ENCODE measurements at regions not wholly inside any gene's neighbourhood (a gene's known extent, or its start where the extent isn't known, plus 50 kb on each side); places are given as distances from the start of the nearest gene placed in this dataset.

DNA sequence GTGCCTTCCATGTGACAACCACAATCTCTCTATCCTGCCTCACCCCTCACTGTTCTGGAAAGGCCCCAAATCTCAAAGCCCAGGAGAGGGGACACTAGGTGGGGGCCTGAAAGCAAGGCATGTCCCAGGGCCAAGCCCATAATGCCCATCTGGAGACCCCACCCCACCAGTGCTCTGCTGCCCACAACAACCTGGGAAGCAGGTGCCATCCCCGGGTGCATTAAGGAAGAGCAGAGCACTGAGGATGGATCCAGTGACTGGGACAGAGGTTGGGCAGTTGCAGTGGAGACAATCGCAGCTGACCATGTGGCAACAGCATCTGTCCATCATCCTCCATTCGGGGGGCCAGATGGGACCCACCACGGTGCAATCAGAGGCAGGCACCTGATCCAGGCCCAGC is 106.2 kb upstream of the PRR20G start:
- no peak for DNase-seq

DNA sequence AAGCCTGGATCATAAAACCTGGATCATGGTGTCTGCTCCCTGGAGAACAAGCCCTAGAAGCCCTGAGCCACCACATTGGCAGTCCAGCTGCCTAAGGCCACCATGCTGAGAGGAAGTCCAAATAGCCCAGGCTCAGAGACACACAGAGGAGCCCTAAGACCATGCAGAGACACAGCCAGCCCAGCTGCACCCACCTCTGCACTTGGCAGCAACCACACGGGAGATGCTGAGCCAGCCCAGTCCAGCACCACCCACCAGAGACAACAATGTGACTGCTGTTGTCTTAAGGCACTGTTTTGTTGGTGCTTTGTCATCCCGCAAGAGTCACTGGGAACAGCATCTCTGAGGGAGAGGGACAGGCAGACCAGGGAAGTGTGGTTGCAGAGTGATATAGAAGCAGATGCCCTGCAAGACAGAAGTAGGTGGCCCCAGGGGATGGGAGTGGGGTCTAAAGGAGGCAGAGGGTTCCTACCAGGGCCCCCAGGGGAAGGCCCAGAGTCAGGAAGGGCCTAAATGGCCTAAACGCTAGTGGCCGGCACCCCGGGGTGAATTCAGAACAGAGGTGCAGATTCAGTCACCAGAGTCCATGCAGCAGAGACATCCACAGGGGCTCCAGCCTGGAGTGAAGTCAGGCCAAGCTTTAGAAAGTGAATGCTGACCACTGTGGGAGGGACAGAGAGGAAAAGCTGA is 105.4 kb upstream of the PRR20G start:
- no peak for DNase-seq

DNA sequence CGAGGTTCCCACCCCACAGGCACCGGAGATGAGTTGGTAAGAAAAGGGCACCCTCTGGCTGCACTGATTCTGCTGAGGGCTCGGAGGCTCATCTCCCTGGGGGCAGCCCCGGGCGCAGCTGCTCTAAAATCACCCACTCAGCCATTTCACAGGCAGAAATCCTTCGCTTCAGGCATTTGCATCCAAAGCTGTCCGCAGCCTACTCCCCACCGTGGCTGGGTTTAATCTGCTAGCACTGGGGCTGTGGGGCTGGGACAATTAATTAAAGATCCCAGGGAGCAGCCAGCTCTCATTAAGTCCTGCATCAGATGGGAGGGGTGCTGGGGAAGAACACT is 104.3 kb upstream of the PRR20G start:
- DNase-seq = peak; percentile 19

DNA sequence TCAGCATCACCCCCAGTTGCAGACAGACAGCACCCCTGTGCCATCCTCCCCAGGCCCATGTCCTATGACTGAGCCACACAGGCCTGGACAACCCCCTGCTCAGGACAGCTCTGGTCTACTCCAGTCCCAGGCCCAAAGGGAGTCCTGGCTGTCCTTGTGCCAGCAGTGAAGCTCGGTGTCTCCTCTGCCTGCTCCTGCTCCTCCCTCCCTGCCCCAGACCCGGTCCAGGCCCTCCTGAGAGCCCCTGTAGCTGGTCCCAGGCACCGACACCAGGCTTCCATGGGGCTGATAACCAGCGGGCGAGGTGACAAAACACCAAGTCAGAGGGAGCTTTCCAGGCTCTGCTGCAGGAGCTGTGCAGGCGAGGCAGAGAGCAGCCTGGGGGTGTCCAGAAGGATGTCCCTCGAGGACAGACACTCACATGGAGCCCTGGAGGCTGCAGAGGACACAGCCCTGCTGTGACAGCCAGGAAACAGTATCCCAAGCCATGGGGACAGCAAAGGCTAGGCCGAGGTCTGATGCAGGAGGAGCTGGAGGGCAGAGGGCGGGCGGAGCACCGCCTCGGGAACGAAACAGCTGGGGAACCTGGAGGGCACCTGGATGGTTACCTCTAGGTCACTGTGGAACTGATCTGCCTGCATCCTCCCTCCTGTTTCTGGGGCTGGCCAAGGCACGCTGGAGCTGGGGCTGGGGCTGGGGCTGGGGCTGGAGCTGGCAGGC is 103.8 kb upstream of the PRR20G start:
- DNase-seq = no peak

DNA sequence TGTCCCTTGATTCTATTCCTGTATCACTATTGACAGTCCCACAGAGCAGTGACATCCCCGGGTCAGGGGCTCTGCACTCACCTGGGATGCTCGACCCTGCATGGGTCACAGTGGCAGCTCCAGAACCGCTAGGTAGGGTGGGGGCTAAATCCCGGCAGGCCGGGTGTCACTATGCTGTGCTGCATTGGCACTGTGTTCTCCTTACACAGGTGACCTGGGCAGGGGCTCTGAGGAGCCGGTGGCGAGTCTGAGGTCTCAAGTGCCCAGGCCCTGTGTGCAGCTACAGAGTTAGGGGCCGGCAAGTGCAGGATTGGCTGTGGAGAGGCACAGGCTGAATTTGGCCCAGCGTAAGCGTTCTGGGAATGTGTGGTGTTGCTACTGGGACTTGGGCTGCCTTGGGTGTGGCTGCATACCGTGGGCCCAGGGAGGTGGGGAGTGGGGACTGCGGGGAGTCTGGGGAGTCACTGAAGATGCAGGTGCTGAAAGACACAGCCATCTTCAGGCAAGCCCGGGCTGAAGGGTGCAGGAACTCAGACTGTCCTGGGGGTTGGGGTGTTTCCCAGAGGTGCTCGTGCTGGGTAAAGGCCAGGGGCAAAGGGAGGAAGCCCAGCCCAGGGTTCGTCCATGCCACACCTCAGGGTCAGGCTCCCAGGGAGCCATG is 102.6 kb upstream of the PRR20G start:
- DNase-seq = no peak

DNA sequence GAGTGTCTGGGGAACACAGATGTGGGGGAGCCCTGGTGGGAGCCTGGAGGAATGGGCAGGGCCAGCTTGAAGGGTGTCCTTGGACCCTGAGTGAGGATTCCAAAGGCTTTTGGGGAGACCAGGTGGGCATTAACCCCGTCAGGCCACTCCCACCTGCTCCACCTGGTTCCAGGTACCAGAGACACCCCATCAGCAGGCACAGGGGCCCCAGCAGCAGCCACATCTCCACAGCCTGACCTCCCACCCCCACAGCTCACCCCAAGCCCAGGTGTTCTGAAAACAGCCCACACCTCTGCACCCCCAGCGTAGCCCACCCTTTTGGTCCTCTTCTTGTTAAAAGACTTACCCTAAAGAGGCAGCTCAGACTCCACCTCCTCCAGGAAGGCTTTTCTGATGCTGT is 102.1 kb upstream of the PRR20G start:
- DNase-seq = no peak

DNA sequence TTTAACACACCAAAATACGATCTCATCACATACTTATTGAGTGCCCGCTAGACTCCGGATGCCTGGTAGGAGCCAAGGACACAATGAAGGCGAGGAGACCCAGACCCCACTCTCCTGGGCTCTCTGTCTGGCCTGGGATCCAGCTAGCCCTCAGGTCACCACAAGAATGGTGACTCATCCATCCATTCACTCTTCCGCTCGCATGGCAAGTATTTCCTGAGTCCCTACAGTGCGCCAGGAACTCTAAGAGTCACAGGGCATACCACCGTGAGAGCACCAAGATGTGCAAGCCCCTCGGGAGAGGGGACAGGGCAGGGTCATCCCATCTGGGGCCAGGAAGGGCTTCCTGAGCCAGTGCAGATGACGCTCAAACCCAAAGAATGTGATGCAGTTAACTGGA is 101.6 kb upstream of the PRR20G start:
- DNase-seq = no peak

DNA sequence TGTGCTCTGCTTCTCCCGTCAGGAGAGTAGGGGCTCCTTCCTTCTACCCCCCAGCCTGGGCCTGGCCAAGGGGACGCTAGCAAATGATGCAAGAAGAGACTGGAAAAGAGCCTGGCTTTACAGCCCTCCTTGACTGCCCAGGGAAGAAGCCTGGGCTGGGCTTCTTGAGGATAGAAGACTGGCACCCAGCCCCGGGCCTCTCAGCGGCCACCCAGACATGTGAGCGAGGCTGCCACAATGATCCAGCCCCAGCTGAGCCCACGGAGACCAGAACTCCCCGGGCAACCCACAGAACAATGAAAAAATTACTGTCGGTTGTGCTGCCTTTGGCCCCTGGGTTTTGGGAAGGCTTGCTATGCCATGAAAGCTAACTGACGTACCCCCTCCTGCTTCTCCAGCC is 100.6 kb upstream of the PRR20G start:
- DNase-seq = no peak

DNA sequence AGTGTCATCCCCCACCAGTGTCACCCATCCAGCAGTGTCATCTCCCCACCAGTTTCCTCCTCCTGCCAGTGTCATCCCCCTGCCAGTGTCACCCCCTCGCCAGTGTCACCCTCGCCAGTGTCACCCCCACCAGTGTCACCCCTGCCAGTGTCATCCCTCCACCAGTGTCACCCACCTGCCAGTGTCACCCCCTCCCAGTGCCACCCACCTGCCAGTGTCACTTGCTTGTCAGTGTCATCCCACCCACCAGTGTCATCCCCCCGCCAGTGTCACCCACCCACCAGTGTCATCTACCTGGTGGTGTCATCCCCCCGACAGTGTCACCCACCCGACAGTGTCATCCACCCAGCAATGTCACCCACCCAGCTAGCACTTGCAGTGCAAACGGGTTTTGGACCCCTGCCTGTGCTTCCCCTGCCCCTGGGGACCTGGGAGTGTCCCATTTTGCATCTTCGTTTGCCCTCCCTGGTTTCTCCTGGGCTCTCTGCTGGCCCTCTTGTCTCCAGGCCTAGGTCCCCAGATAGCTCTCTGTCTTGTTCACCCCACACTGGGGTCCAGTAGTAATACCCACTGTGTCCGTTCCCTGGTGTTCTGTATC is 99.8 kb upstream of the PRR20G start:
- DNase-seq = no peak

DNA sequence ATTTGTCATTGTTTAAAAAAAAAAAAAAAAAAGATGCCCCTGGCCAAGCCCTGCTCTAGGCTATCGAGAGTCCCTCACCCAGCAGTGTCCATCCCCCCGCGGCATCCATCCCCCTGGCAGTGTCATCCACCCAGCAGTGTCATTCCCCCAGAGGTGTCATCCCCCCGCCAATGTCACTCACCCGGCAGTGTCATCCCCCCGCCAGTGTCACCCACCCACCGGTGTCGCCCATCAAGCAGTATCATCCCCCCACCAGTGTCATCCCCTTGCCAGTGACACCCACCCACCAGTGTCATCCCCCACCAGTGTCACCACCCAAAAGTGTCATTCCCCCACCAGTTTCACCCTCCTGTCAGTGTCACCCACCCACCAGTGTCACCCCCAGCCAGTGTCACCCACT is 99.3 kb upstream of the PRR20G start:
- DNase-seq = no peak

DNA sequence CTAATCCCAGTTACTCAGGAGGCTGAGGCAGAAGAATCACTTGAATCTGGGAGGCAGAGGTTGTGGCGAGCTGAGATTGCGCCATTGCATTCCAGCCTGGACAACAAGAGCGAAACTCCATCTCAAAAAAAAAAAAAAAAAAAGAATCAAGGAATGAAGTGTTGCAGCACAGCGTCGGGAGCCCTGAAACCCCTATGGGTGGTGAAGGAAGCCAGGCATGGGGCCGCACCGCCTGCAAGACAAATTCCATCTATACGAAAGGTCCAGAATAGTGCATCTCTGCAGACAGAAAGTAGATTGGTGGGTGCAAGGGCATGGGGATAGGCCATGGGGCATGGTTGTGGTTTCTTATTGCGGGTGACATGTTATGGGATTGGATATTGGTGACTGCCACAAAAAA is 98.6 kb upstream of the PRR20G start:
- DNase-seq = no peak

DNA sequence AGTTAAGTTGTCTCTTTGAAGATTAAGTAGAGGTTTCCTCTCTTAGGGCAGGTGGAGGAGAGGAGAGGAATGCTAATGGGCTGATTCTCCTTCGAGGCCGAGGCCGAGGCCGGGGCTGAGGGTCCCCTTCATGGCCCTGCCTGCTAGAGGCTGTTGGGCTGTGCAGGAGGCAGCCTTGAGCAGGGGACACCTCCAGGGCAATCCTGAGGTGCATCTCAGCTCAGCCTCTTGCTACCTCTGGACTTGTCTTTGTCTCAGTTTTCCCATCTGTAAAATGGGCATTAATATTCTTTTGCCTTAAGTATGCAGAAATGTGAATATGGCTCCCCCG is 97.7 kb upstream of the PRR20G start:
- no peak for DNase-seq

DNA sequence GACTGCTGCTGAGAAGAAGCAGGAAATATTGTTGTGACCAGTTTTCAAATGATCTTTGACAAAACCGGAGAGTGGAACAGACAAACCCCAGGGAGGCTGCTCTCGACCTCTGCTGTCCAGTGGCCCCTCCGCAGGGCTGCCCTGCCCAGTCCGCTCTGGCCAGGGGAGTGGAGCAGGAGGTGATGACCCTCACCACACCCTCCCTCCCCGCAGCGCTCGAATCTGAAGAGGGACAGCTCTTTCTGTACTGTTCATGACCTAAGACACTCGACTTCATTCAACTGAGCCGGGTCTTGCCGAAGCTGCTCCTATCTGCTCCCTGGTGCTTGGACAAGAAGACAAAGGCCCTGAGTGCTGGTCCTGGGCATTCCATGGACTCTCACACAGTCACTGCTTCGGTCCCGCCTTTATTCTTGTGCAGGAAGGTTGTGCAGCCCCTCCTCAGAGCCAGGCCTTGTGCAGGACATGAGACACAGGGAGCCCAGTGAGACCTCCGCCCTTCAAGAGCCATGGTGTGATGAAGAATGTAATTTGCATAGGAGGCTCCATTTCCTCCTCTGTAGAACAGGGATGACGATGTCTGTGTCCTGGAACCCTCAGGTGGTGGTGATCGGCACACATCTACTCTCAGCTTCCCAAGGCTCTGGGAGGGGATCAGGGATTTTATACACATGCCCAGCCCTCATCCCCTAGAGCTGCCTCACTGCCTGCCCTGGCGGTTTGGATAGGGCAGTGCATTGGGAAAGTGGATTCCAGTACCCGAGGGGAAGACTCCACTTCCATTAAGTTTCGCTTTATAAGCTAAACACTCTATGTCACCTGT is 97.1 kb upstream of the PRR20G start:
- no peak for DNase-seq

DNA sequence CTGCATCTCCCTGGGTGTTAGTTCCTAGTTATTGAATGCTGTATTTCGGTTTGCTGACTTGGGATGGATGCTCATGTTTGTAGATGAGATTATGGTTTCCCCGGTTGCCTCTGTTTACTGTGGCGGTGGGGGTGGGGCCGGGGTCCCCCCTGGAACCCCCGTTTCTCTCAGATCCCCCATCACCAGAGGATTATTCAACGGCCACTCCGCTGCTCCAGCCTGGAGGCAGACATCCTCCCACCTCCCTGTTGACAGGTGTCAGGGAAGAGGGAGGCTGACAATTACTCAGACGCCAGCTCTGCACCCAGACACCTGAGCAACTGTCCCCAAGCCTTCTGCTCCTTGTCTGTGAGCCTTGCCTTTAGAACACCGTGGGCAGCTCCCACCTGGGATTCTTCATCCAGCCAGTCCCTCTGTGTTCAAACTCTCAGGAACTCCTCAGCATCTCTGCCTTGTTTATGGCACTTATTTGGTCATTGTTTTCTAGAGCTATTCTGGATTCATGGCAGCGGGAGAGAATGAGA is 95.9 kb upstream of the PRR20G start:
- no peak for DNase-seq

DNA sequence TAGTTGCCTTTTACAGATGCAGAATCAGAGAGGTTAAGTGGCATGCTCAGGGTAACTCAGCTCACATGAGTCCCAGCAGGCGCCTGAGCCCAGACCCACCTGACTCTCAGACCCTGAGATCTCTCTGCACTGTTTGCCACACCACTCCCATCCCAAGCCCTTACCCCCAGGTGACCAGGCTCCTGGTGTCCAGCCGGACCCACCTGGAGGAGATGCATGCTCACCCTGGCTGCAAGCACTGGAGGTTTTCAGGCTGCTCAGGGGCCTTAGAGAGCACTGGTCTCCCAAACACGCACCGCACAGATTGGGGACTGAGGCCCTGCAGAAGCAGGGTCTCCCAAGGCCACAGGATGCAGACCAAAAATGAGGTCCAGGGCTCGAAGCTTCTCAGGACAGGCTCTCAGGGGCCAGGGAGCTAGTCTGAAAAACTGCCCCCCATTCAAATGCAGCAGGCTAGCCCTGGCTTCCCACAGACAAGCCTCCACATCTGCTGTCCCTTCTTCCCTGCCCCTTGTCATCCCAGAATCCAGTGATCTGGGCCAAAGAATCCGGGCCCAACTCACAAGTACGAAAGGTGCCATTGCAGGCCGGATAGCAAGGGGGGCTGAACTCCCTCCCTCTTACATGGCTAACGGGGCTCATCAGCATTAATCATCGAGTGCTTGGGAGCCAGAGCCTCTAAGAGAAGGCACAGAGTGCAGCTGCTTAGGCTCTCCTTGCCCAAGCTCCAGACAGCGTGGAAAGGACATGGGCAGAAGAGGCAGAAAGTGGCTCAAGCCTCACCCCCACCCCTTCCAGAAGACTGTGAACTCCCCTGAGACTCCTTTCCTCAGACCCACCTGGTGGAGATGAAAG is 90.2 kb upstream of the PRR20G start:
- no peak for DNase-seq

DNA sequence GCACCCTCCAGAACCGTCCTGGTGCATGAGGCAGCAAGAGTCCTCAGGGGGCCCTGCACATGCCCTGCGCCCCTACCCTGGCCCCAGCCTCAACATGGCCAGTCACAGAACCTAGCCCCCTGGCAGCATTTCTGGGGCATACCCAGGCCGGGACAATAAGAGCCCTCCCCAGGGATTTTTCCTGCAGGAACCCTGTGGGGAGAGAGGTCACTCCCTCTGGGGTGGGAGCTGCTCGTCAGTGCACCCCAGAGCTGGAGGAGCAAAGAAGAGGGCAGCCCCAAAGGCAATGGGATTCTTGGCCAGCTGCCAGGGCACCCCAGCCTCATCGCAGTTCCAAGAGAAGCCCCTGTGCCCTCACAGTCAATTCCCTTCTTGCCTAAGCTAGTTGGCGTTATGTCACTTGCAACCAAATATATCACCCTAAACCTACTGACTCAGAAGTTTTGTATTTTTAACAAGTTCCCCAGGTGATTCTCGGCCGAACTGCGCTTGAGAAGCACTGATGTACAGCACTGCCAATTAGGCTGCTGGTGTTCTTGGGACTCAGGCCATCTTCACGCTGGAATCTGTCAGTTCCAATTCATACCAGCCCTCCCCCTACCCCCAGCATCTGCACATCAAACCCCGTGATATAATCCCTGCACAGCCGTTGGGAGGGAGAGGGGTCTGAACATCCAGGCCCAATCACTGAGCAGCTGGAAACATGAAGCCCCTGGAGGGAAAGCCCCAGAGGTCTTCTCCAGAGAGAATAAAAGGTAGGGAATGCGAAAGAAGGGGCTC is 87.5 kb upstream of the PRR20G start:
- DNase-seq = peak; percentile 39

DNA sequence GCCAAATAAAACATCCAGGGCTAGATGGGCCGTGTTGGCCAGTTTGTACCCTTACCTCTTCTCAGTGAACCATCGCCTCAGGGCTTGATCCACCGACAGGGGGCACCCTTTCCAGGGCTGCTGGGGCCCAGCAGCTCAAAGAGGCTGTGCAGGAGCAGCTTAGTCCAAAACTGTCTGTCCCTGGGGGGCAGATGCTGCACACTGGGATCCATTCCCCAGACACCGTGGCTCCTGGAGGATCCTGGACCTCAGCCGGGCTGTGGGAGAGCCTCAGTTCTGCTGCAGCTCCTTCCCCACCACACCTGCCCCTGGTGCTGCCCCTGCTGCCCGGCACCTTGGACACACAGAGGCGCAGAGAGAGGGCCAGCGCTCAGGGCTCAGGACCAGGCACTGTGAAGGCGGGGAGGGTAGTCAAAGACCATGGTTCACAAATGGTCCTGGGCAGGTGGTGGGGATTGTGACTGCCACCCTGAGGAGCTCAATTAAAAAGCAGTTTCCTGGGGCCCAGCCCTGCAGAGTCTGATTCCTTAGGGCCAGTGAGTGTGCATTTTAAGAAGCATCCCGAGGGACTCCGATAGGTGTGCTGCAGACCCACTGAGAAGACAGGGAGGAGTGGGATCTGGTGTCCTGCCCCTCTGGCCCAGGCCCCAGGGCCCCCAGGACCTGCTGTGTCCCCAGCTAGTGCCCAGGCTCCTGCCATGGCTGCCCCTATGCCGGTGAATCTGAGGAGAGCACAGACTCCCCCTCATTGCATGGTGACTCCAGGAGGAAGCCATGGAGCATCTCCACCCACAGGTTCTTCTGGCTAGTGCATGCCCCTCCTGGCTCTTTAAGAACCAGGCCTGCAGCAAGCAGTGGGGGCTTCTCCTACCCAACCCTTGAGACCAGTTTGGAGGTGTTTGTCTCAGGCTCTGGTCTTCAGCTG is 86.5 kb upstream of the PRR20G start:
- DNase-seq = no peak

DNA sequence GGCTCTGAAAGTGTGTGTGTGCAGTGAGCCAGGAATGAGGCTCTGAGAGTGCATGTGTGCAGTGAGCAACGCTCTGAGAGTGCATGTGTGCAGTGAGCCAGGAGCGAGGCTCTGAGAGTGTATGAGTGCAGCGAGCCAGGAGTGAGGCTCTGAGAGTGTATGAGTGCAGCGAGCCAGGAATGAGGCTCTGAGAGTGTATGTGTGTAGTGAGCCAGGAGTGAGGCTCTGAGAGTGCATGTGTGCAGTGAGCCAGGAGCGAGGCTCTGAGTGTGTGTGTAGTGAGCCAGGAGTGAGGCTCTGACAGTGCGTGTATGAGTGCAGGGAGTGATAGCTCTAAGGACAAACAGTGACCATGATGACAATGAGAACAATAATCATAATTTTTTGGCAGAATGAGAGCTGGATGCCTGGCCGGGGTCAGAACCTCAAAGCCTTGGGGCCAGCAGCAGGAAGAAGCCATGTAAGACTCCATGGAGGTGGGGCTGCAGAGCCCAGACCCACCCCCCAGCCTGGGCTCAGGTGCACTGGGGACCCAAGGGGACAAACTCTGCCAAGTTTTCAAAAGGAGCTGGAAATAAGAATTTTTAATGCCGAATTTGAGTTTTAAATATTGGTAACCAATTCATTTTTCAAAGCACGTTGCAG is 85.7 kb upstream of the PRR20G start:
- DNase-seq = no peak

DNA sequence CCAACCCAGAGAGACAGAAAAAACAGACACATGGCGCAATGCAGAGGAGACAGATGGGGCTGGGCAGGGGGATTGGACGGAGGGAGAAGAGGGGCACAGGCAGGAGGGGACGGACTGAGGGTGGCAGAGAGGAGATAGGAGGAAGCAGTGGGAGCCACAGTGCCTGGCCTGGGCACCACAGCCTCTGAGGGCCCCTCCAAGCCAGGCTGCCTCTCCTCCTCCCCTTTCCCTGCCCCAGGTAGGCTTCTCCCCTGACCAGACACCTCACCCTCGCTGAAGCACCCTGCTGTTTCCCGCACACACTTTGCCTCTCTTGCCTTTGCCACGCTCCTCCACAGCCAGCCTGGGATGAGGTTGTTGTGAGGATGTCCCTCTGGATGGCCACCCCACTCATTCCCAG is 84.0 kb upstream of the PRR20G start:
- DNase-seq = no peak

DNA sequence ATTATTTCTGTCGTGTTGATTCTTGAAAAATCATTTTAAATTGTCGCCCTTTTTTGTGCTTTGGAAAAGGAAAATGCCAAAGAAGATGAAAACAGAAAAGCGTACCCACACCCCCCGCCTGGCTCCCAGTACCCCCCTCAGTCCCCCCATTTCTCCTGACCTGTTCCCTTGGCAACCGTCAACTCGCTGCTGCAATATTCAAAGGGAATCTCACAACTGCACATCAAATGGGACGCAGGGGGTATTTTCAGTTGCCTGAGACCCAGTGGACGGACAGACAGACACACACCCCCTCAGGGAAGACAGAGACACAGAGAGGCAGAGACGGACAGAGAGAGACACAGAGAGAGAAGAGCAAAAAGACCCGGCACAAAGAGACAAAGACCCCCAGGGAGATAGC is 83.5 kb upstream of the PRR20G start:
- no peak for DNase-seq

Data from NCI-H524 treated with DMSO at 0.1 percent for 48 hours (cell line).